T47D (cell line): ENCODE measurements at regions not wholly inside any gene's neighbourhood (a gene's known extent, or its start where the extent isn't known, plus 50 kb on each side); places are given as distances from the start of the nearest gene placed in this dataset.

Experiments
- DNase-seq, 2 experiments: peaks; one replicate each; pipeline versions ENCODE4 v3.0.0 to v3.0.0-alpha.2; 2011 to 2012; ENCODE audit warnings: low read depth in 1 of 2, low spot score in 1 of 2
- JUND ChIP-seq: IDR thresholded peaks from 2 replicates; pipeline ENCODE4 v1.6.1; 2012; ENCODE audit warnings: low read depth
- in situ Hi-C: cut with HindIII; loops from 2 replicates; pipeline ENCODE4 v1.10.0; 2016; ENCODE audit warnings: low sequenced_read_pairs, low pct_unique_long_range_greater_than_20kb

GRCh38 chr19:30757837-30758617 lies 385.8 kb downstream of the ZNF536 start:
- no peak for TF ChIP-seq JUND
- no peak for DNase-seq

DNA sequence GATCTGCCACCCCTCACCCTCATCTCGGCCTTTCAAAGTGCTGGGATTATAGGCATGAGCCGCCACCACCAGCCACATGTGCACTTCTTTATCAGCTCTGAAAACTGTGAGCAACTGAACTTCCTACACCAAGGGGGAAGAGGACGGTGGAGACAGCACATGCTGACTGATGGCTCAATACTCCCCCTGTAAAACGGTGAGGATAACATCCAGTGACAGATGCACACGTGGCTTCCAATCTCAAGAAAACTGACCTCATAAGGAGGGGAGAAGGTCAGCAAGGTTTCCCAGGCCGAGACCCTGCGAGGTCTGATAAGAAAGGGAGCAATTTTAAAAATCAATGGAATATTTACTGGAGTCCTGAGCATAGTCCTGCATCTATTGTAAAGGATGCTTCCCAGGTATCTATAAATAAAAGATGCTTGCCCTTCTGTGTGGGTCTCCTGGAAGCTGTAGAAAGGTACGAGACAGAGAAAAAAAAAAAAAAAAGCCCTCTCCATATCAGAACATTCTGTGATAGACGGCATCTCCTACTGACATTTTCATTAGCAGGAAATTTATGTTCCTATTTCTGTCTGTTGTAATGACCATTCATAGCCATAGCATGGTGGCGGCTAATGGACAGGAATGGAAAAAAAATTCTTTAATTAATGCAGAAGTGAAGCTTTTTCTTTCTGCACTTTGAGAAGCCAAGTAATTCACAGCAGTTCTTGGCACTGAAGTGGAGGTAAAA lies 385.1 kb downstream of the ZNF536 start:
- DNase-seq, result no peak
- TF ChIP-seq JUND, result no peak
- in situ Hi-C loops, result no loop called here

More at GRCh38 chr19:30757837-30758617, 385.8 kb downstream of the ZNF536 start:
- in situ Hi-C loops, result no loop called here

GRCh38 chr19:30755581-30755980 lies 383.4 kb downstream of the ZNF536 start:
- in situ Hi-C loops, result no loop called here
- TF ChIP-seq JUND, result no peak
- DNase-seq, result no peak

DNA sequence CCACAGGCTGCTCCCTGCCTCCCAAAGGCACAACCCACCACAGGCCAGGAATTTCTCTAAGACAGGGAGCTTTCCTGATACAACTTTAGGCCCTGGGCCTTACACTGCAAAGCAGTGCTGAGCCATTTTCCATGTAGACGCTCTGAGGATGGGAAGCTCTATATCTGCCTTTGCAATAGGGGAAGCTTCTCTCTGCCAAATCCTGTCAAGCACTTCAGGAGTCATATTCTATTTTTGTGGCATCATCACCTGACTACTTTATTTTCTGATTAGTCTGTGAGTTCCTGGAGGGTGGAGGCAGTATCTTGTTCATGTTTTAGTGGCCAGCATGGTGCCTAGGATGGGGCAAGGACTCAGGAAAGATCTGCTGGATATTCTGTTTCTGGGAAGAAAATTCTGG lies 382.0 kb downstream of the ZNF536 start:
- TF ChIP-seq JUND, result no peak
- in situ Hi-C loops, result no loop called here
- no peak for DNase-seq

GRCh38 chr19:30752876-30753275 lies 380.7 kb downstream of the ZNF536 start:
- in situ Hi-C loops, result no loop called here
- DNase-seq, result no peak
- no peak for TF ChIP-seq JUND

GRCh38 chr19:30752201-30752600 lies 380.0 kb downstream of the ZNF536 start:
- no peak for DNase-seq
- in situ Hi-C loops, result no loop called here

GRCh38 chr19:30745476-30745985 lies 373.3 kb downstream of the ZNF536 start:
- TF ChIP-seq JUND, result no peak
- no peak for DNase-seq
- in situ Hi-C loops, result no loop called here

More at GRCh38 chr19:30752201-30752600, 380.0 kb downstream of the ZNF536 start:
- no peak for TF ChIP-seq JUND

GRCh38 chr19:30744741-30745475 lies 372.7 kb downstream of the ZNF536 start:
- TF ChIP-seq JUND, result no peak
- in situ Hi-C loops, result no loop called here
- no peak for DNase-seq

DNA sequence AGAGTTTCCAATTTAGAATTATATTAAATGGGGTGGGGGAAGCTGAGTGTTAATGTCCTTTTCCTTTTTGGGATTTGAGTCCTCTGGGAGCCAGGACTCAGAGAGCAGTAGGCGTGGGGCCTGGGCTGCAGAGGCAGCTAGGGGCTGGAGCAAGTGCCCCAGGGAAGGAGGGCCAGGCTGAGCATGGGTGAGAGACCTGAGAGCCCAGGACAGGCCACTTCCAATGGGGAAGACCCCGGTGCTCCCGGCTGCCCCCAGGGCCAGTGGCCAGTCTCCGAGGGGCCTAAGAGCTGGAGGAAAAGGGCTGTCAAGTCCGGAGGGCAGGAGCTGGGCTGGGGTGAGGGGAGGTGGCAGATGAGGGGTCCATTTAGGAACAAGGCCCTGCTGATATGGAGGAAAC lies 371.5 kb downstream of the ZNF536 start:
- no peak for DNase-seq
- TF ChIP-seq JUND, result no peak
- in situ Hi-C loops, result no loop called here

GRCh38 chr19:30743011-30743410 lies 370.8 kb downstream of the ZNF536 start:
- TF ChIP-seq JUND, result no peak
- in situ Hi-C loops, result no loop called here
- no peak for DNase-seq

DNA sequence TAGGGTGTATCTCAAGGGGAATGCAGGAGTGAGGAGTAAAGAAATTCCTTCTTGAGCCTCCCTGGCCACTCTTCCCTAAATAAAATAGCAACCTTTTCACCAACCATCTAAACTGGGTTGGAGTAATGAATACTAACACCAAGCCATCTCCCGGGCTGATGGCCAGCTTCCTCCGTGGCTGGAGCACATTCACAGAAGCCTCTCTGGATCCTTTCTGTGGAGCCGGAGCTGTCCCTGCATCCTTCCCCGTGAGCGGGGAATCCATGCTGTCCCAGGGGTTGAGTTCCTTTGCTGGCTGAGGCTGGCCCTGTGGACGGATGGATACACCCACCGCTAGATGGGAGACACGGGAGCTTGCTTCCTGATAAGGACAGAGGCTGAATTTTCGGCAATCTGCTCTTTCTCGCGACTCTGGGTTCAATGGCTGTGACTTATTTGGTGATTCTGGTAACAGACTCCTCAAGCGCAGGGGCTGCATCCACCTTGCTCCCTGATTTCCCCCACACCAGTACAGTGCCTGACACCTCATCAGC lies 370.3 kb downstream of the ZNF536 start:
- DNase-seq, result no peak
- TF ChIP-seq JUND, result no peak
- in situ Hi-C loops, result no loop called here

DNA sequence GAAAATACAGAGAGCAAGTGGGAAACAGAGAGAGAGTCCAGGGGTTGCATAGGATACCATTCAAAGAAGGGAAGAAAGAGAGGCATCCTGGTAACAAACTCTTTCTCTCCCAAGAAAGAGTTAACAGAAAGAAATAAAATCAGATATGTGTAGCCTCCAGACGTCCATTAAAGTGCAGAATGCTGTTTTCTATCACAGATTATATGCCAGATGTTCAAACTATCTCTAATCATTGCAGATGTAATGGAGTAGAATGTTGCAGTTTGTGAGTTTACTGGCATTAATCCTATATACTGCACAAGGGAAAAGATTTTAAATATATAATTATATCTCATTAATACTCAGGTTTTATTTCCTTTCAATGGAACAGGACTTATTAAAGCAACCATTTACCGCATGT lies 369.4 kb downstream of the ZNF536 start:
- DNase-seq, result no peak
- in situ Hi-C loops, result no loop called here
- no peak for TF ChIP-seq JUND
